Heart left ventricle (tissue), 13 donors: ENCODE measurements at regions not wholly inside any gene's neighbourhood (a gene's known extent, or its start where the extent isn't known, plus 50 kb on each side); places are given as distances from the start of the nearest gene placed in this dataset.

Experiments used
- POLR2A ChIP-seq, 2 donors: fragments of 450-650 bp; IDR thresholded peaks; one replicate each; pipeline ENCODE4 v1.6.1; 2017; ENCODE audit warnings: antibody characterized with exemption in 2 of 2, mild to moderate bottlenecking in 2 of 2, moderate library complexity in 2 of 2
- TF ChIP-seq, protein P1 (sequence below), 12 donors: fragments of 200-600 bp; sonication (generic) in 4 of 12; IDR thresholded peaks; one replicate each; pipeline versions ENCODE4 v1.5.0 to v1.8.0; 2018 to 2022; ENCODE audit warnings: antibody characterized with exemption in 12 of 12, mild to moderate bottlenecking in 5 of 12
- donor health status: ischemic (EF 13 %, LVEDD 7.1; RV severe dilation, severe dysfunction).
- donor health status: DM: no; HTN: yes; CAD: no.
- donor health status: DM: no; HTN: no; CAD: no.
- donor health status: ischemic (EF 25% LVEDD 6.9; RV normal size, moderate dysfunction).
- donor health status: ischemic (EF 25% LVEDD 5.7; RV mildly dilated, moderate dysfunction).
- donor health status: ischemic (EF 35%, LVEDD 5.7; RV mildly dilated, moderate dysfunction).
- donor health status: nonischemic (EF 11% LVEDD 7.7; RV severe dilation, severe dysfunction).
- donor health status: DM: yes; HTN: yes; CAD: no.
- donor health status: PGD.
- donor health status: ischemic (EF 29% LVEDD 5.4; RV normal size, mild dysfunction).
- donor health status: nonischemic (EF 23%, LVEDD 6.1; RV moderate dilation, normal function).

DNA sequence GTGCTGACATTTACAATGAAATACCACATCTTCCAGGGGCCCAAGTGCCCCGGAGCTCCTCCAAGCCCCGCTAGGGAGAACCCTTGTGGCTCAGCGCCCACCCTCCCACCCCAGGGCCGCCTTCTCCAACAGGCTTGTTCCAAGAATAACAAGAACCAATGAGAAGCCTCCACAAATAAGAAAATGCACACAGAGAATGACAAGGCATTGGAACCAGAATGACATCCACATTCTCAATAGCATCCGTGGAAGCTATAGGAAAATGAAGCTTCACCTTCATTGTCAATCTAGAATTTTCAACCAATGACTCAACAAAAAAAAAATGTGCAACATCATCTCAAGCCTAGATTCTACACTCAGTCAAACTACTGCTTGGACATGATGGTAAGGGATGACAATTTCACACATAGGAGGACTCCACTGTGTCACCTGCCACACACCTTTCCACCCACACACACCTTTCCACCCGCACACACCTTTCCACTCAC lies 50.4 kb upstream of the PPP2R2D start:
- TF ChIP-seq, protein P1, sequence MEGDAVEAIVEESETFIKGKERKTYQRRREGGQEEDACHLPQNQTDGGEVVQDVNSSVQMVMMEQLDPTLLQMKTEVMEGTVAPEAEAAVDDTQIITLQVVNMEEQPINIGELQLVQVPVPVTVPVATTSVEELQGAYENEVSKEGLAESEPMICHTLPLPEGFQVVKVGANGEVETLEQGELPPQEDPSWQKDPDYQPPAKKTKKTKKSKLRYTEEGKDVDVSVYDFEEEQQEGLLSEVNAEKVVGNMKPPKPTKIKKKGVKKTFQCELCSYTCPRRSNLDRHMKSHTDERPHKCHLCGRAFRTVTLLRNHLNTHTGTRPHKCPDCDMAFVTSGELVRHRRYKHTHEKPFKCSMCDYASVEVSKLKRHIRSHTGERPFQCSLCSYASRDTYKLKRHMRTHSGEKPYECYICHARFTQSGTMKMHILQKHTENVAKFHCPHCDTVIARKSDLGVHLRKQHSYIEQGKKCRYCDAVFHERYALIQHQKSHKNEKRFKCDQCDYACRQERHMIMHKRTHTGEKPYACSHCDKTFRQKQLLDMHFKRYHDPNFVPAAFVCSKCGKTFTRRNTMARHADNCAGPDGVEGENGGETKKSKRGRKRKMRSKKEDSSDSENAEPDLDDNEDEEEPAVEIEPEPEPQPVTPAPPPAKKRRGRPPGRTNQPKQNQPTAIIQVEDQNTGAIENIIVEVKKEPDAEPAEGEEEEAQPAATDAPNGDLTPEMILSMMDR (IDR thresholded peaks at IDR 0.05) = no peak
- no peak for TF ChIP-seq POLR2A (IDR thresholded peaks at IDR 0.05)
